HG02981 (cell line): ENCODE measurements at regions not wholly inside any gene's neighbourhood (a gene's known extent, or its start where the extent isn't known, plus 50 kb on each side); places are given as distances from the start of the nearest gene placed in this dataset.
"Not testable (repeated sequence)": the region's sequence is repeated elsewhere in the genome, so short reads cannot be mapped to it uniquely, and the experiment has no call there.

Source experiments
- ATAC-seq: cut with Tn5 transposase; IDR thresholded peaks from one replicate; pipeline ENCODE4 v1.9.1; 2021; ENCODE audit warnings: mild to moderate bottlenecking, moderate library complexity; ENCODE audit not compliant: unreplicated experiment

- peak; percentile 68 for ATAC-seq
Observed at GRCh38 chr6:119444642-119445557, 95.3 kb upstream of the MAN1A1 start.

- peak; percentile 7 for ATAC-seq
Observed at GRCh38 chr6:119443993-119444641, 94.6 kb upstream of the MAN1A1 start.

- peak; percentile 38 for ATAC-seq
Observed at GRCh38 chr6:119442776-119443184, 93.2 kb upstream of the MAN1A1 start.

- ATAC-seq = no peak
Observed at GRCh38 chr6:119440953-119441352, 91.4 kb upstream of the MAN1A1 start.

GRCh38 chr6:119436583-119436982 is 87.0 kb upstream of the MAN1A1 start:
- ATAC-seq = no peak

GRCh38 chr6:119431799-119432198 is 82.2 kb upstream of the MAN1A1 start:
- no peak for ATAC-seq

- ATAC-seq = no peak
Observed at GRCh38 chr6:119430805-119431204, 81.2 kb upstream of the MAN1A1 start.

- ATAC-seq = no peak
Observed at GRCh38 chr6:119428633-119429032, 79.1 kb upstream of the MAN1A1 start.

- no peak for ATAC-seq
Observed at GRCh38 chr6:119426619-119427018, 77.1 kb upstream of the MAN1A1 start.

GRCh38 chr6:119423996-119424395 is 74.4 kb upstream of the MAN1A1 start:
- no peak for ATAC-seq

GRCh38 chr6:119418084-119418483 is 68.5 kb upstream of the MAN1A1 start:
- ATAC-seq = not testable (repeated sequence)

GRCh38 chr6:119407156-119407555 is 57.6 kb upstream of the MAN1A1 start:
- ATAC-seq = no peak

- ATAC-seq = not testable (repeated sequence)
Observed at GRCh38 chr6:119405114-119405513, 55.6 kb upstream of the MAN1A1 start.
